ENCODE measurements at regions not wholly inside any gene's neighbourhood (a gene's known extent, or its start where the extent isn't known, plus 50 kb on each side); places are given as distances from the start of the nearest gene placed in this dataset.

DNA sequence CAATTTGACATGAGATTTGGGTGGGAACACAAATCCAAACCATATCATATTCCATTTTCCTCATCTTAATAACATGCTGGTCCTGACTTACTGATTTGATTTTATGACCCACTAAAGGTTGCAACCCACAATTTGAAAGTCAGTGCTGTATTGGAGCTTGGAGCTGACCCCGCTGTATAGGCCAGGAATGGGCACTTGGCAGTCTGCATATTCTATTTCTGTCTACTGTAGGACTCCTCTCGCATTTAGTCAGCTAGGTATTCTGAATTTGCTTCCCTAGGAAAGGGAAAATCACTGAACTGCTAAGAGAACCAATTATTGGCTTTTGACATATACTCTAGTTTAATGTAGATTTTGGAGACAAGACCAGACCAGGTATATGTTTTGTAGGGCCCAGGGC is 157.0 kb downstream of the MFSD1 start:
- H3K9me1 ChIP-seq (ENCODE audit: control insufficient read depth, extremely low read depth, insufficient read depth, low read length), result no peaks in the 10 kb centered on the region
- dilution Hi-C loops (cut with MboI; ENCODE audit: extremely low pct_ligation_motif_present, low sequenced_read_pairs), result no loop called here
- TF ChIP-seq EZH2 (IDR thresholded peaks at IDR 0.05; ENCODE audit: low read length) (no peak), CTCF (optimal IDR thresholded peaks at IDR 0.05 in 1 of 3, IDR thresholded peaks at IDR 0.05 in 1 of 3, conservative IDR thresholded peaks at IDR 0.05 in 1 of 3; ENCODE audit: extremely low read depth in 1 of 3, insufficient read depth in 2 of 3, low read length in 3 of 3) (no peak)

GRCh38 chr3:158961471-158961870 is 159.6 kb downstream of the MFSD1 start:
- Histone ChIP-seq H3K9me1 (ENCODE audit: control insufficient read depth, extremely low read depth, insufficient read depth, low read length) (no peaks in the 10 kb centered on the region), H3K79me2 (ENCODE audit: control insufficient read depth, insufficient read depth, low read length) (no peaks in the 10 kb centered on the region), H3K4me2 (ENCODE audit: control insufficient read depth, extremely low read depth, insufficient read depth, low read depth, low read length) (no peak overlapping the region), H3K9me3 (ENCODE audit: control insufficient read depth, low read depth, low read length) (no peaks in the 10 kb centered on the region), H4K20me1 (ENCODE audit: control insufficient read depth, extremely low read depth, insufficient read depth, low read length) (no peaks in the 10 kb centered on the region), H3K4me3 (ENCODE audit: control insufficient read depth in 2 of 3, extremely low read depth in 1 of 3, insufficient read depth in 2 of 3, low read depth in 1 of 3, low read length in 3 of 3) (no peak overlapping the region), H2AFZ (ENCODE audit: control insufficient read depth, low read length) (no peak overlapping the region), H3K27ac (ENCODE audit: control insufficient read depth, insufficient read depth, low read length) (no peak overlapping the region), H3K4me1 (ENCODE audit: control insufficient read depth, extremely low read depth, insufficient read depth, low read length) (no peaks in the 10 kb centered on the region), H3K27me3 (ENCODE audit: control insufficient read depth, extremely low read depth, insufficient read depth, low read length) (no peaks in the 10 kb centered on the region), H3K9ac (ENCODE audit: control insufficient read depth, extremely low read depth, insufficient read depth, low read length) (no peak overlapping the region), H3K36me3 (ENCODE audit: control insufficient read depth in 2 of 2, extremely low read depth in 1 of 2, insufficient read depth in 2 of 2, low read length in 2 of 2) (no peaks in the 10 kb centered on the region)
- DNase-seq (ENCODE audit: low read depth, low spot score) (no peak), FAIRE-seq (no peak)
- dilution Hi-C loops (cut with MboI; ENCODE audit: extremely low pct_ligation_motif_present, low sequenced_read_pairs), result no loop called here
- no peak for TF ChIP-seq CTCF (optimal IDR thresholded peaks at IDR 0.05 in 1 of 3, IDR thresholded peaks at IDR 0.05 in 1 of 3, conservative IDR thresholded peaks at IDR 0.05 in 1 of 3; ENCODE audit: extremely low read depth in 1 of 3, insufficient read depth in 2 of 3, low read length in 3 of 3)
- TF ChIP-seq EZH2 (IDR thresholded peaks at IDR 0.05; ENCODE audit: low read length), result no peak

More for the DNA sequence above, 157.0 kb downstream of the MFSD1 start:
- H3K4me1 ChIP-seq (ENCODE audit: control insufficient read depth, extremely low read depth, insufficient read depth, low read length), result no peaks in the 10 kb centered on the region
- H3K4me3 ChIP-seq (ENCODE audit: control insufficient read depth in 2 of 3, extremely low read depth in 1 of 3, insufficient read depth in 2 of 3, low read depth in 1 of 3, low read length in 3 of 3), result no peak overlapping the region
- H2AFZ ChIP-seq (ENCODE audit: control insufficient read depth, low read length), result no peak overlapping the region
- no peaks in the 10 kb centered on the region for H3K27me3 ChIP-seq (ENCODE audit: control insufficient read depth, extremely low read depth, insufficient read depth, low read length)
- H3K27ac ChIP-seq (ENCODE audit: control insufficient read depth, insufficient read depth, low read length), result no peak overlapping the region
- no peak for FAIRE-seq
- no peak overlapping the region for H3K4me2 ChIP-seq (ENCODE audit: control insufficient read depth, extremely low read depth, insufficient read depth, low read depth, low read length)
- H3K9ac ChIP-seq (ENCODE audit: control insufficient read depth, extremely low read depth, insufficient read depth, low read length), result no peak overlapping the region
- no peaks in the 10 kb centered on the region for H3K79me2 ChIP-seq (ENCODE audit: control insufficient read depth, insufficient read depth, low read length)
- no peaks in the 10 kb centered on the region for H3K36me3 ChIP-seq (ENCODE audit: control insufficient read depth in 2 of 2, extremely low read depth in 1 of 2, insufficient read depth in 2 of 2, low read length in 2 of 2)
- DNase-seq (ENCODE audit: low read depth, low spot score), result no peak
- H3K9me3 ChIP-seq (ENCODE audit: control insufficient read depth, low read depth, low read length), result no peaks in the 10 kb centered on the region
- H4K20me1 ChIP-seq (ENCODE audit: control insufficient read depth, extremely low read depth, insufficient read depth, low read length), result no peaks in the 10 kb centered on the region
